HG02678 (cell line): ENCODE measurements at regions not wholly inside any gene's neighbourhood (a gene's known extent, or its start where the extent isn't known, plus 50 kb on each side); places are given as distances from the start of the nearest gene placed in this dataset.

Experiments
- ATAC-seq: cut with Tn5 transposase; IDR thresholded peaks from one replicate; pipeline ENCODE4 v1.9.1; 2021; ENCODE audit warnings: mild to moderate bottlenecking, moderate library complexity; ENCODE audit not compliant: unreplicated experiment

GRCh38 chr14:44720707-44721106, 213.6 kb upstream of the FSCB start:
- no peak for ATAC-seq

DNA sequence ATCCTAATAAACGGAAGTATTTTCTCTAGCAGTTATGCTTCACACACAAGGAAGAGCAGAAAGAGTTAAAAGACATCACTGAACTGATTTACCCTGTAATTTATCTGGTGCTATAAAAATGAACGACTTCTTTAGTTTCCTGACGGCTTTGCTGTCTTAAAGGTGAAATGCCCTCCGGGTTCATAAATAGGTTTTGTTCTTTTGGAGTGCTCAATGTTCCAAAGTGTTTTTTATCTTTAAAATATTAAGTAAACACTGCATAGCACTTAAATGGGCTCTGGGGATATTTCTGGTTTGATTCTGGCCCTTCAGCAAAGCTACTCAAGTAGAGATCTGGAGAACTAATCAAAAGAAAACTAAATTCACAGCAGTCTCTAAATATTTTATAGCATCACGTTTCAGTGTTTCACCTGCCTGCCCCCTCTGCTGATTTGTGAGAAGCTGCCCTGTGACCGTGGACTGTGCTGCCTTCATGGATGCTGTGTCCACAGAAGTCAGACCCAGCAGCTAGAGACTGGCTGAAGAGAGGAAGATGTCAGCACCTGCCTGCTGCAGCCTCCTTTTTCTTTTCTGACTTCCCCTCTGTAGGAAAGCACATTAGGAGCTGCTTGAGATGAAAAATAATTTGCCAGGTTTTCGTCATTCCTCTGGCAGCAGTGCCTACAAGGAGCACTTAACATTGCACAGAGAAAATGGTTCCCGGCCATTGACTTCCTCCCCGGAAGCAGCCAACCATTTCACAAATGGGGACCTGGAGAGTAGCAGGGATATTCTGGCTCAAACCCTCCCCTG, 205.1 kb upstream of the FSCB start:
- ATAC-seq, result no peak

DNA sequence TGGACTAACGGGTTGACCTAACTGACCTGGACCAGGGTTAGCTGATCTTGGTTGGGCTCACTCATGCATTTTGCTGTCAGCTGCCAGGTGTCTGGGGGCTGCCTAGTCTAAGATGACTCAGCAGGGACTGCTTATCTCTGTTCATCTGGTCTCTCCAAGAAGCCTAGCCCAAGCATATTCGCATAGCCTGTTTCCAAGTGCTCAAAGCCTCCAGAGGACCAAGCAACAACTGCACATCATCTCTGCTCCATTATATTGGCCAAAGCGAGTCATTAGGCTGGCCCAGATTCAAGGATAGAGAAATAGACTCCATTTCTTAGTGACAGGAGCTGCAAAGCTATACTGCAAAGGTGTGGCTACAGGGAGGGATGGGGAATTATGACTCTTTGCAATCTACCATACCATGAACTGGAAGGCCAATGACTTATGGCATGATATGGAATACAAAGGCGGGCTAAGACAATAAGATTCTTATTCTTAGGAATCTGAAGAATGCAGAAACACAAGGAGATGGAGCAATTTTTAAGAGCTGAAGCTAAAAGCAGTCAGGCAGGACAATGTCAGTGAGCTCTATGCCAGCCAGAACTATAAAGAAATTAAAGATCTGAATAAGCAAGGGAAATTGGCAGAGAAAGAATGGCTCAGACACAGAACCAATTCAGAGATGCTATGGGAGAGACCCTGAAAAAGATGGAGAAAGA, 194.6 kb upstream of the FSCB start:
- ATAC-seq, result no peak

DNA sequence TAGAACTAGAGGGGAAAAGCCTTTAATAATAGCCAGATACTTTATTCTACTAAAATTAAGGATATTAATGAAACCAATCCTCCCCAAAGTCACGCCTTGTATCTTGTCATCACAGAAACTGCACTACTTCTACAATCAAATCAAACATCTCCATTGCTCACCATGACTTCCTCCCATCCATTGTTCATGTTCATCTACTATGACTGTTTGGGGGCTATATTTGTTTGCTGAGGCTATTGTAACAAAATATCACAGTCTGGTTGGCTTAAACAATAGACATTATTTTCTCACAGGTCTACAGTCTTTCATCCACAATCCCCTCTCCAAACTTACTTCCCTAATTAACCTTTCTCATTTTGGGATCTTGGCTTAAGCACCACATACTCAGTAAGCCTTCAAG, 193.6 kb upstream of the FSCB start:
- ATAC-seq, result no peak

- ATAC-seq, result no peak
Measured at GRCh38 chr14:44700184-44700583, 193.1 kb upstream of the FSCB start.

DNA sequence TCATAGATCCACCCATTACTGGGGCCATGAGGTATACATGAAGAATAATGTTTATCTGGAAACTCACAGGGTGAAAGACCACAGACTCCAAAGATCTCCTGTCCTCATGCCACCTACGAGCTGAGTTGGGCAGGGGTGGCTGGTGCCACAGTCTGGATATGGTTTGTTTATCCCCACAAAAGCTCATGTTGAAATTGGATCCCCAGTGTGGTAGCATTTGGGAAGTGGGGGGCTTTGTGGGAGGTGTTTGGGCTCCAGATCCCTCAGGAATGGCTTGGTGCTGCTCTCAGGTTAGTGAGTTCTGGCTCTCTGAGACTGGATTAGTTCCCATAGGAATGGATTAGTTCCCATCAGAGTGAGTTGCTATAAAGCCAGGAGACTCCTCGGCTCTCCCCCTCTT, 192.3 kb upstream of the FSCB start:
- no peak for ATAC-seq

DNA sequence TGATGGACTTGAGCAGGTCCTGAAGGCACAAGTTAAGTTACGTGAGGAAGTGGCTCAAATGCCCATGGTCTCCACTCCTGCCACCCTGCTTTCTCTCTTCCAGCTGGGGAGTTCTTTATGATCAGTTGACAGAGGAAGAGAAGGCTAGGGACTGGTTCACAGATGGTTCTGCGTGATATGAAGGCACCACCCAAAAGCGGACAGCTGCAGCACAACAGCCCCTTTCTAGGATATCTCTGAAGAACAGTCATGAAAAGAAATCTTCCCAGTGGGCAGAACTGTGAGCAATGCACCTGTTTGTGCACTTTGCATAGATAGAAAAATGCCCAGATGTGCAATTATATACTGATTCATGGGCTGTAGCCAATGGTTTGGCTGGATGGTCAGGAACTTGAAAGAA, 162.4 kb upstream of the FSCB start:
- no peak for ATAC-seq

- peak; percentile 23 for ATAC-seq
Measured at GRCh38 chr14:44663136-44663535, 156.1 kb upstream of the FSCB start.

GRCh38 chr14:44662250-44662891, 155.3 kb upstream of the FSCB start:
- peak; percentile 55 for ATAC-seq

DNA sequence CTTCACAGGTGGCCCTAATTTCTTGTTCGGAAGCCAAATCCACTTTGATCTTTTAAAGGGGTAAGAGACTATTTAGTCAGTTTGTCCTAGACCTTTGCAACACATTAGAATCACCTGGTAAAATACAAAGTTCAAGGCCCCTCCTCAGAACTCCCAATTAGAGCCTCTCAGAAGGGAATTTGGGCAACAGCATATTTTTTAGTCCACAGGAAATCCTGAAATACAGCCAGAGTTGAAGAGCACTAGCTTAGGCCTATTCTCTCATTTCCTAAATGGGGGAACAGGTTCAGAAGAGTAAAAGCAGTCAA, 151.3 kb upstream of the FSCB start:
- ATAC-seq, result no peak

DNA sequence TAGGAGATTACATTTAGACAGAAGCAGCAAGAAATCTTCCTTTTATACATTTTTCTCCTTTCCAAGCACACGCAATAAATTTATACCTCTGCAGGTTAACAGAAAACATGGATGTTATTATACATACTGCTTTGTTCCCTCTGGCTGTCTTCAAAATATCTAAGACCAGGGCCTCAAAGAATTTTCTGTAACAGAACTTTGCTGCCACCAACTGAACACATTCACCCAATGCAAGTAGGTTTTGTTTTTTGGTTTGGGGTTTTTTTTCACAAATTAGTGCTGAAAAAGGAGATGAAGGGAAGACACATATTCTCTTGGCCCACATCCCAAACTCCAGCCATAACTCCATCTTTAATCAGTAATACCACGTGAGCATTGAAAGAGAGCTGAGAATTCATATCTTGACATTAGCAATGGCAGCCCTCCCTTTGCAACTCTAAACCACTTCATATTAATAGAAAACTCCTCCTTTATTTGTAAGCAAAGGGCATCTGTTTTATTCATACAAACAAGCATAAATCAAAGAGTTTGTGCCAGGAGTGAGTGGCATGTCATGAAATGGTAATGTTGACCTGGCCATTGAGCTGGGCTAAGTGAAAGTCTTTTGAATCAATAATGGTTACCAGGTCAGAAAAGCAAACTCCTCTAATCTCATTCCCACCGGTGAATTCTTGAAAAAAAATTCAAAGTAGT, 150.8 kb upstream of the FSCB start:
- ATAC-seq, result no peak

DNA sequence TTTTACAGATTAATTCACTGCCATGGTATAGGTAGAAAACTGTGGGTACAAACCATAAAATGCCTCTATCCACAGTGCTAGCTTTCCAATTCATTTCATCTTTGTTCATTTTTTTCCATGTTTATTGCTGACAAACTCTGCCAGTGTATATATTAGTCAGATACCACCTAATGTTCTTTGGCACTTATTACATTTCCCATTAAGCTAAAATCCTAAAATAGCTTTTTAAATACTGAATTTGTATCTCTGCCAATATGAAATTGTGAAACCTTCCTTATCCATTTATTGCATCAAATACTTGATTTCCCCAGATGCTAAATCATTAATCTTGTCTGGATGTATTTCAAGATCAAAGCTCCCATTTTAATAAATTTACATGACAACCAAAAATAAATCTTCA, 150.1 kb upstream of the FSCB start:
- ATAC-seq, result no peak

GRCh38 chr14:44654591-44654990, 147.5 kb upstream of the FSCB start:
- no peak for ATAC-seq

- ATAC-seq, result no peak
Measured at GRCh38 chr14:44653641-44654040, 146.6 kb upstream of the FSCB start.

- no peak for ATAC-seq
Measured at GRCh38 chr14:44652640-44653039, 145.6 kb upstream of the FSCB start.

DNA sequence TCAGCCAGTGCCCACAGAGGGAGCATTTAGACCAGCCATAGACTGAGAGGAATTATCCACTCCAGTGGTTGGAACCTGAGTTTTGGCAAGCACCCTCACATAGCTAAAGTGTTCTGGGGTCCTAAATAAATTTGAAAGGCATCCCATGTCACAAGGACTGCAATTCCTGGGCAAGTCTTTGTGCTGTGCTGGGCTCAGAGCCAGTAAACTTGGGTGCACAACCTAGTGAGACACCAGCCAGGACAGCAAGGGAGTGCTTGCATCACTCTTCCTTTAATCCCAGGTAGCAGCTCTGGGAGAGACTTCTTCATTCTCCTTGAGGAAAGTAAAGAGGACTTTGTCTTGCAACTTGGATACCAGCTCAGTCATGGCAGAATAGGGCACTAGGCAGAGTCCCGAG, 142.0 kb upstream of the FSCB start:
- ATAC-seq, result no peak

GRCh38 chr14:44640416-44640815, 133.3 kb upstream of the FSCB start:
- no peak for ATAC-seq

- ATAC-seq, result no peak
Measured at GRCh38 chr14:44639781-44640385, 132.8 kb upstream of the FSCB start.

- ATAC-seq, result no peak
Measured at GRCh38 chr14:44634692-44635091, 127.6 kb upstream of the FSCB start.

GRCh38 chr14:44626423-44626822, 119.3 kb upstream of the FSCB start:
- no peak for ATAC-seq

DNA sequence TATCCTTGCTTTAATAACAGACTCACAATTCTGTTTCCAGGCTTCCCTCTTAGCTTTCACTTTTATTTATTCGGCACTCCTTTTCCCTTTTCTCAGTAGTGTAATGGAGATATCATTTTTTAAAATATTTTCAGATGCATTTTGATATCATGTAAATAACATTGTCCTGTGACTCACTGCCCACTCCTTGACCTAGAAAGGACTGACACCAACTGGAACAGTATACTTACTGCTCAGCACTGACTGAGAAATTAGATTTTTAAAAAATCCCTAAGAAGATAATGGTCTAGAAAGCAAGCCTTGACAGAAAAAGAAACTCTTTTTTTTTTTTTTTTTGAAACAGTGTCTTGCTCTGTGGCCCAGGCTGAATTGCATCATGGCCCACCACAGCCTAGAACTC, 118.0 kb upstream of the FSCB start:
- ATAC-seq, result no peak
